Brain microvascular endothelial cell (primary cell): ENCODE measurements at regions not wholly inside any gene's neighbourhood (a gene's known extent, or its start where the extent isn't known, plus 50 kb on each side); places are given as distances from the start of the nearest gene placed in this dataset.
A peak's percentile ranks its signal among the peaks of the same experiment; 100 is the strongest.

Experiments used
- DNase-seq: peaks from one replicate; pipeline ENCODE4 v3.0.0-alpha.2; 2020
- H3K27ac ChIP-seq: fragments of 250-450 bp; sonication (Bioruptor Pico); 2 replicates; pipeline ENCODE4 v1.5.1; 2020; ENCODE audit warnings: mild to moderate bottlenecking, moderate library complexity
- H3K27me3 ChIP-seq: fragments of 250-450 bp; sonication (Bioruptor Pico); replicated peaks from 2 replicates; pipeline ENCODE4 v1.5.1; 2020; ENCODE audit warnings: mild to moderate bottlenecking
- H3K36me3 ChIP-seq: fragments of 250-450 bp; sonication (Bioruptor Pico); replicated peaks from 2 replicates; pipeline ENCODE4 v1.5.1; 2020; ENCODE audit warnings: mild to moderate bottlenecking
- H3K4me3 ChIP-seq: 2 replicates; pipeline ENCODE4 v1.5.1; 2011; ENCODE audit warnings: low read depth, mild to moderate bottlenecking, control low read depth, low read length, moderate library complexity
- in situ Hi-C: cut with HindIII; loops from 2 replicates; pipeline ENCODE4 v1.10.0; 2017; ENCODE audit warnings: low sequenced_read_pairs, low pct_ligation_motif_present
- TF ChIP-seq, protein P1 (sequence below): IDR thresholded peaks from 2 replicates; pipeline ENCODE4 v1.5.1; 2011; ENCODE audit warnings: low read depth, mild to moderate bottlenecking, moderate library complexity, low read length, control low read depth, inconsistent platforms; ENCODE audit errors: missing control alignments

- H3K4me3 ChIP-seq: no peak overlapping the region
- in situ Hi-C loops: no loop called here
These were observed 476.3 kb upstream of the LRRC4C start for GRCh38 chr11:41935795-41936194.

GRCh38 chr11:41943656-41944055 is 484.2 kb upstream of the LRRC4C start:
- H3K27me3 ChIP-seq: no peaks in the 10 kb centered on the region

More at GRCh38 chr11:41935795-41936194, 476.3 kb upstream of the LRRC4C start:
- Histone ChIP-seq H3K27ac (no peak overlapping the region), H3K36me3 (no peaks in the 10 kb centered on the region), H3K27me3 (no peaks in the 10 kb centered on the region)
- no peak for DNase-seq
- TF ChIP-seq, protein P1, sequence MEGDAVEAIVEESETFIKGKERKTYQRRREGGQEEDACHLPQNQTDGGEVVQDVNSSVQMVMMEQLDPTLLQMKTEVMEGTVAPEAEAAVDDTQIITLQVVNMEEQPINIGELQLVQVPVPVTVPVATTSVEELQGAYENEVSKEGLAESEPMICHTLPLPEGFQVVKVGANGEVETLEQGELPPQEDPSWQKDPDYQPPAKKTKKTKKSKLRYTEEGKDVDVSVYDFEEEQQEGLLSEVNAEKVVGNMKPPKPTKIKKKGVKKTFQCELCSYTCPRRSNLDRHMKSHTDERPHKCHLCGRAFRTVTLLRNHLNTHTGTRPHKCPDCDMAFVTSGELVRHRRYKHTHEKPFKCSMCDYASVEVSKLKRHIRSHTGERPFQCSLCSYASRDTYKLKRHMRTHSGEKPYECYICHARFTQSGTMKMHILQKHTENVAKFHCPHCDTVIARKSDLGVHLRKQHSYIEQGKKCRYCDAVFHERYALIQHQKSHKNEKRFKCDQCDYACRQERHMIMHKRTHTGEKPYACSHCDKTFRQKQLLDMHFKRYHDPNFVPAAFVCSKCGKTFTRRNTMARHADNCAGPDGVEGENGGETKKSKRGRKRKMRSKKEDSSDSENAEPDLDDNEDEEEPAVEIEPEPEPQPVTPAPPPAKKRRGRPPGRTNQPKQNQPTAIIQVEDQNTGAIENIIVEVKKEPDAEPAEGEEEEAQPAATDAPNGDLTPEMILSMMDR: no peak

GRCh38 chr11:41947392-41947791 is 487.9 kb upstream of the LRRC4C start:
- Histone ChIP-seq H3K36me3 (no peaks in the 10 kb centered on the region), H3K27ac (no peak overlapping the region), H3K4me3 (no peak overlapping the region), H3K27me3 (no peaks in the 10 kb centered on the region)
- DNase-seq: no peak
- TF ChIP-seq, protein P1: no peak
- in situ Hi-C loops: no loop called here

More at GRCh38 chr11:41943656-41944055, 484.2 kb upstream of the LRRC4C start:
- in situ Hi-C loops: no loop called here
- DNase-seq: no peak
- H3K27ac ChIP-seq: no peak overlapping the region
- H3K4me3 ChIP-seq: no peak overlapping the region
- TF ChIP-seq, protein P1: no peak
- no peaks in the 10 kb centered on the region for H3K36me3 ChIP-seq

- no peak overlapping the region for H3K4me3 ChIP-seq
- no peaks in the 10 kb centered on the region for H3K36me3 ChIP-seq
- in situ Hi-C loops: no loop called here
- TF ChIP-seq, protein P1: no peak
- no peaks in the 10 kb centered on the region for H3K27me3 ChIP-seq
- no peak for DNase-seq
- no peak overlapping the region for H3K27ac ChIP-seq
These were observed 491.2 kb upstream of the LRRC4C start for GRCh38 chr11:41950470-41951143.

GRCh38 chr11:41954034-41954433 is 494.6 kb upstream of the LRRC4C start:
- DNase-seq: peak; percentile 78

More at GRCh38 chr11:41954034-41954433, 494.6 kb upstream of the LRRC4C start:
- in situ Hi-C loops: no loop called here
- no peak overlapping the region for H3K4me3 ChIP-seq
- H3K36me3 ChIP-seq: no peaks in the 10 kb centered on the region
- TF ChIP-seq, protein P1: no peak
- peak overlapping the region; percentile 57 for H3K27ac ChIP-seq
- no peaks in the 10 kb centered on the region for H3K27me3 ChIP-seq
